Smooth muscle cell (in vitro differentiated cells): ENCODE measurements at regions not wholly inside any gene's neighbourhood (a gene's known extent, or its start where the extent isn't known, plus 50 kb on each side); places are given as distances from the start of the nearest gene placed in this dataset.

ENCODE experiments used
- DNase-seq: peaks from one replicate; lab custom pipeline; 2025; ENCODE audit not compliant: unreplicated experiment; lab: John Stamatoyannopoulos, UW
- H2AFZ ChIP-seq: fragments of 200-600 bp; sonication (generic); 2 replicates; pipeline ENCODE4 v1.6.0; 2016; ENCODE audit warnings: antibody characterized with exemption, low read depth, mild to moderate bottlenecking
- H3F3A ChIP-seq: fragments of 200-600 bp; sonication (generic); 2 replicates; pipeline ENCODE4 v1.6.0; 2017; ENCODE audit warnings: antibody characterized with exemption, low read depth
- H3K27ac ChIP-seq: fragments of 200-600 bp; sonication (generic); 2 replicates; pipeline ENCODE4 v1.5.1; 2016; ENCODE audit warnings: low read depth, mild to moderate bottlenecking
- H3K27me3 ChIP-seq: fragments of 200-600 bp; sonication (generic); 2 replicates; pipeline ENCODE4 v1.6.1; 2016; ENCODE audit warnings: low read depth, mild to moderate bottlenecking
- H3K36me3 ChIP-seq: fragments of 200-600 bp; sonication (generic); 2 replicates; pipeline ENCODE4 v1.5.1; 2016; ENCODE audit warnings: low read depth
- H3K4me1 ChIP-seq: fragments of 200-600 bp; sonication (generic); 2 replicates; pipeline ENCODE4 v1.5.1; 2016; ENCODE audit warnings: low read depth
- H3K4me2 ChIP-seq: fragments of 200-600 bp; sonication (generic); 2 replicates; pipeline ENCODE4 v1.6.0; 2016; ENCODE audit warnings: mild to moderate bottlenecking
- H3K4me3 ChIP-seq: fragments of 200-600 bp; sonication (generic); 2 replicates; pipeline ENCODE4 v1.5.1; 2016; ENCODE audit warnings: mild to moderate bottlenecking
- H3K79me2 ChIP-seq: fragments of 200-600 bp; sonication (generic); 2 replicates; pipeline ENCODE4 v1.6.0; 2016; ENCODE audit warnings: low read depth, mild to moderate bottlenecking
- H3K9ac ChIP-seq: fragments of 200-600 bp; sonication (generic); 2 replicates; pipeline ENCODE4 v1.6.0; 2016; ENCODE audit warnings: low read depth
- H3K9me3 ChIP-seq: fragments of 200-600 bp; sonication (generic); replicated peaks from 2 replicates; pipeline ENCODE4 v1.5.1; 2016; ENCODE audit warnings: low read depth
- H4K20me1 ChIP-seq: fragments of 200-600 bp; sonication (generic); 2 replicates; pipeline ENCODE4 v1.6.0; 2016; ENCODE audit warnings: low read depth
- WGBS: methylation state at CpG from one replicate; pipeline ENCODE4 v1.1.7; 2016; ENCODE audit warnings: low lambda C conversion rate; 5-methylcytosine and 5-hydroxymethylcytosine counted together
- TF ChIP-seq, protein P1 (sequence below): fragments of 200-600 bp; sonication (generic); IDR thresholded peaks from 2 replicates; pipeline ENCODE4 v1.5.1; 2017; ENCODE audit warnings: borderline replicate concordance, mild to moderate bottlenecking, antibody characterized with exemption; ENCODE audit not compliant: insufficient read depth, poor library complexity, severe bottlenecking

DNA sequence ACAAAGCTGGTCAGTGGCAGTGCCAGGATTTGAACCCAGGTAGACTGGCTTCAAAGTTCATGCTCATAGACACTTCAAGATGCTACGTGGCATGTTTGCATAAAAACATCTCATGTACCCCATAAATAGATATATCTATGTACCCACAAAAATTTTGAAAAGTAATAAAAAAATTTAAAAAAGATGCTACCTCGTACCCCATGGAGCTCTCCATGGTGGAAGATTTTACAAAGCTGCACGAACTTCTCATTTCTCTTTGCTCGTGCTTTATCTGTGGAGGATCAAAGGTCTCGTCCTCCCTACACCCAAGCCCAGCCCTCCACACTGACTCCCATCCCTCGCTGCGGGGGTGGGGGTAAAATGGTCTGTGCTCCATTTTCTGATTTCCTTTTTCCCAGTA lies 135.5 kb downstream of the HAPSTR1 start:
- Histone ChIP-seq H3K4me3 (no peak overlapping the region), H3F3A (no peaks in the 10 kb centered on the region)
- 86% methylated on average over 7 of the region's 7 CpGs for WGBS

DNA sequence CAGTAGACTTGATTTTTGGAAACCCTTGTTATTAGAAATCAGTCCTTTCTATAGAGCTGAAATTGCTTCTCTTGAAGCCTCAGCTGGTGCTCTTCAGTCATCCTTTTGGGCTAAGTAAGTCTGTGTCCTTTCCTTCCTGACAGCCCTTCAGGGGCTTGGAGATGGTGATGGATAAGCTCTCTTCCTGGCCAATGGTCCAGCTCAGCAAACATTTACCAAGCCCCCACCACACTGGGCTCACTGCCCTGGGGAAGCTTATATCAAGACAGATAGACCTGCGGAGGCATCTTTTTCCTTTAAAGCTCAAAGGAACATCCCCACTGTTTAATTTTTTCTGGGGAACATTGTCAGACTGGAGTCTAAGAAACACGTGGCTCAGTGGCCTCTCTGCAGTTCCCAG lies 139.6 kb downstream of the HAPSTR1 start:
- Histone ChIP-seq H3K27ac (no peak overlapping the region), H3K9ac (no peak overlapping the region), H3K79me2 (no peaks in the 10 kb centered on the region), H3K9me3 (no peaks in the 10 kb centered on the region), H3K4me3 (no peak overlapping the region), H3K4me1 (no peaks in the 10 kb centered on the region), H3K4me2 (no peak overlapping the region), H3F3A (no peaks in the 10 kb centered on the region), H3K36me3 (no peaks in the 10 kb centered on the region), H4K20me1 (no peaks in the 10 kb centered on the region), H2AFZ (no peak overlapping the region), H3K27me3 (peaks cover 5% of the 10 kb centered on the region)
- TF ChIP-seq, protein P1, sequence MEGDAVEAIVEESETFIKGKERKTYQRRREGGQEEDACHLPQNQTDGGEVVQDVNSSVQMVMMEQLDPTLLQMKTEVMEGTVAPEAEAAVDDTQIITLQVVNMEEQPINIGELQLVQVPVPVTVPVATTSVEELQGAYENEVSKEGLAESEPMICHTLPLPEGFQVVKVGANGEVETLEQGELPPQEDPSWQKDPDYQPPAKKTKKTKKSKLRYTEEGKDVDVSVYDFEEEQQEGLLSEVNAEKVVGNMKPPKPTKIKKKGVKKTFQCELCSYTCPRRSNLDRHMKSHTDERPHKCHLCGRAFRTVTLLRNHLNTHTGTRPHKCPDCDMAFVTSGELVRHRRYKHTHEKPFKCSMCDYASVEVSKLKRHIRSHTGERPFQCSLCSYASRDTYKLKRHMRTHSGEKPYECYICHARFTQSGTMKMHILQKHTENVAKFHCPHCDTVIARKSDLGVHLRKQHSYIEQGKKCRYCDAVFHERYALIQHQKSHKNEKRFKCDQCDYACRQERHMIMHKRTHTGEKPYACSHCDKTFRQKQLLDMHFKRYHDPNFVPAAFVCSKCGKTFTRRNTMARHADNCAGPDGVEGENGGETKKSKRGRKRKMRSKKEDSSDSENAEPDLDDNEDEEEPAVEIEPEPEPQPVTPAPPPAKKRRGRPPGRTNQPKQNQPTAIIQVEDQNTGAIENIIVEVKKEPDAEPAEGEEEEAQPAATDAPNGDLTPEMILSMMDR, result no peak
- DNase-seq, result no peak
- 42% methylated on average over 2 of the region's 2 CpGs for WGBS

More for the DNA sequence above, 135.5 kb downstream of the HAPSTR1 start:
- no peaks in the 10 kb centered on the region for H3K79me2 ChIP-seq
- H3K4me2 ChIP-seq, result no peak overlapping the region
- H3K4me1 ChIP-seq, result no peaks in the 10 kb centered on the region
- no peak overlapping the region for H3K27ac ChIP-seq
- TF ChIP-seq, protein P1, result no peak
- H2AFZ ChIP-seq, result no peak overlapping the region
- no peaks in the 10 kb centered on the region for H4K20me1 ChIP-seq
- H3K27me3 ChIP-seq, result peaks cover 5% of the 10 kb centered on the region
- DNase-seq, result no peak
- no peaks in the 10 kb centered on the region for H3K9me3 ChIP-seq
- no peaks in the 10 kb centered on the region for H3K36me3 ChIP-seq
- H3K9ac ChIP-seq, result no peak overlapping the region

DNA sequence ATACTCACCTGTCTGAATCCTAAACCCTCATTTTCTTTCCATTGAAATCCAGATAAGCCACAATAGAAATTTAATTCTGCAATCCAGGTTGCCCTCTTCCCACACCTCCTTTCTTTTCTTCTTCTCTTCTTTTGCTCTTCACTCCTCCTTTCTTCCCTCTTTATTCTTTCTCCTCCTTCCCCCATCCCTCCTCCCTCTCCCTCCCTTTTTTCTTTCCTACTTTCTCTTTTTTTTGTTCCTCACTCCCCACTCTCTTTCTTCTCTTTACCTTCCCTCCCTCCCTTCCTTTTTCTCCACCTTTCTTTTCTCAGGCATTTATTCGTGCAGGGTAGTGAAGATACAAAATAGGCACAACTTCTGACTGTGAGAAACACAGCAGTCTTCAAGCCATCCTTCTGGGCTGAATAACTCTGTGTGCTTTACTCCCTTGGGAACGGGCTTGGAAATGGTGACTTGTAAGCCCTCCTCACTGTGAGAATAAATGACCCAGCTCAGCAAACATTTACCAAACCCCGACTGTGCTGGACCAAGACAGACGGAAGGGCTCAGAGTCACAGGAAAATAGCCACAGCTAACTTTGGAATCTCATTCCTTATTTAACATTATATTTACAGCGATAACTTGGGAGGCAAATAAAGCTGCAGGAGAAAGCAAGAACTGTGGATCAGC lies 140.8 kb downstream of the HAPSTR1 start:
- 52% methylated on average over 5 of the region's 5 CpGs for WGBS
- H2AFZ ChIP-seq, result no peak overlapping the region
- no peak overlapping the region for H3K4me2 ChIP-seq
- no peak overlapping the region for H3K9ac ChIP-seq
- H3F3A ChIP-seq, result no peaks in the 10 kb centered on the region
- no peak for DNase-seq
- no peak overlapping the region for H3K4me3 ChIP-seq
- no peak overlapping the region for H3K27ac ChIP-seq
- peaks cover 5% of the 10 kb centered on the region for H3K27me3 ChIP-seq
- H3K4me1 ChIP-seq, result no peaks in the 10 kb centered on the region
- no peaks in the 10 kb centered on the region for H3K79me2 ChIP-seq
- H4K20me1 ChIP-seq, result no peaks in the 10 kb centered on the region
- no peaks in the 10 kb centered on the region for H3K9me3 ChIP-seq
- TF ChIP-seq, protein P1, result no peak
- no peaks in the 10 kb centered on the region for H3K36me3 ChIP-seq

DNA sequence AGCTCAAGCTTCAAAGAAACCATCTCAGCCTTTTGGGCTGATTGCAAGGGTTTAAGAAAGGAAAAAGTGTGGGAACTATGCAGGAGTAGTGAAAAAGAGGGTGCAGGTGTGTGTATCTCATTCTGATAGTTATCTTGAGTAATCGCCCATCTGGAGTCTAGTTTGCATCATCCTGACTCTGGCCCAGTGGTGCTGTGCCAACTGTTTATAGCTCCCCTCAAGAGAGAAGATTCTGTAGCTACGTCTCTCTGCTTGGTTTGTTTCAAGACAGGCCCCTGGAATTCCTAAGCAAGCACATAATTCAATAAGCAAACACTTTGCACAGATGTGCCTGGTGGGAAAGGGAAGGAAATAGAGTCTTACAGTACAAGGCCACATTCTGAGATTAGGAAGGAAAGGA lies 144.4 kb downstream of the HAPSTR1 start:
- Histone ChIP-seq H3K79me2 (no peaks in the 10 kb centered on the region), H3K27ac (no peak overlapping the region), H3F3A (no peaks in the 10 kb centered on the region), H3K4me3 (no peak overlapping the region), H2AFZ (no peak overlapping the region), H3K27me3 (no peaks in the 10 kb centered on the region), H3K9me3 (no peaks in the 10 kb centered on the region), H3K36me3 (no peaks in the 10 kb centered on the region), H3K4me1 (no peaks in the 10 kb centered on the region), H3K9ac (no peak overlapping the region), H3K4me2 (no peak overlapping the region), H4K20me1 (no peaks in the 10 kb centered on the region)
- WGBS, result 83% methylated on average over 2 of the region's 2 CpGs
- TF ChIP-seq, protein P1, result no peak
- DNase-seq, result no peak
